ENCODE measurements at regions not wholly inside any gene's neighbourhood (a gene's known extent, or its start where the extent isn't known, plus 50 kb on each side); places are given as distances from the start of the nearest gene placed in this dataset.

- no peak for DNase-seq
- Histone ChIP-seq H3K27me3 (ENCODE audit: insufficient read depth, low read length) (no peaks in the 10 kb centered on the region), H3K9me3 (ENCODE audit: control insufficient read depth in 1 of 2, low read length in 2 of 2) (no peaks in the 10 kb centered on the region), H3K27ac (ENCODE audit: low read depth, low read length) (no peak overlapping the region), H3K4me3 (ENCODE audit: low read length in 2 of 2) (no peak overlapping the region), H3K36me3 (ENCODE audit: insufficient read depth, low read length) (no peaks in the 10 kb centered on the region), H3K4me1 (ENCODE audit: insufficient read depth, low read length) (no peaks in the 10 kb centered on the region)
- CTCF ChIA-PET (ENCODE audit: partially characterized antibody) = no interaction called here
- Mint-ChIP-seq H3K27me3 (peaks cover 0 to 1% of the 10 kb centered on the region in 2 donors), H3K27ac (no peak overlapping the region), H3K4me1 (no peaks in the 10 kb centered on the region), H3K9me3 (no peaks in the 10 kb centered on the region), H3K36me3 (no peaks in the 10 kb centered on the region), H3K4me3 (no peak overlapping the region)
- intact Hi-C loops (cut with micrococcal nuclease) = no loop called here
- POLR2A ChIA-PET (ENCODE audit: partially characterized antibody) = no interaction called here
Measured at GRCh38 chrX:151859481-151859880, 53.2 kb upstream of the MAGEA4 start.

DNA sequence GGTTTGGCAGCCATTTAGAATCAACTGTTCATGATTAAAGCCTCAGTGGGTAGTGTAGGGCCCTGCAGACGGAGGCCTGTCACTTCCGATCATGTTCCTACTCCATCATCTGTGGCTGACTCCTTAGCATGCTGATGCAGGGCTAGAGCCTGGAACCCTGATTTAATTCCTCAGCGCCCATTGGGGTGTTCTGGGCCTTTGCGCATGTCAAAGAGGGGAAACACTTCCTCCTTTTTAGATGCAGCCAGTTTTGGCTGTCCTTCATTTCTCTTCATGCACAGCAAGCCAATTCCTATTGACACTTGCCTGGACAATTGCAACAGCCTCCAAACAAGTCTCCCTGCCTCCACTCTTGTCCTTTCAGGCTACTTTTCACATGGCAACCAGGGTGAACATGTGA, 51.9 kb upstream of the MAGEA4 start:
- H3K27ac Mint-ChIP-seq = no peak overlapping the region
- no peaks in the 10 kb centered on the region for H3K36me3 Mint-ChIP-seq
- intact Hi-C loops (cut with micrococcal nuclease) = no loop called here
- Histone ChIP-seq H3K36me3 (ENCODE audit: insufficient read depth, low read length) (no peaks in the 10 kb centered on the region), H3K9me3 (ENCODE audit: control insufficient read depth in 1 of 2, low read length in 2 of 2) (no peaks in the 10 kb centered on the region), H3K27ac (ENCODE audit: low read depth, low read length) (no peak overlapping the region), H3K4me1 (ENCODE audit: insufficient read depth, low read length) (no peaks in the 10 kb centered on the region), H3K27me3 (ENCODE audit: insufficient read depth, low read length) (no peaks in the 10 kb centered on the region), H3K4me3 (ENCODE audit: low read length in 2 of 2) (no peak overlapping the region)
- POLR2A ChIA-PET (ENCODE audit: partially characterized antibody) = no interaction called here
- CTCF ChIA-PET (ENCODE audit: partially characterized antibody) = no interaction called here
- DNase-seq = no peak
- H3K27me3 Mint-ChIP-seq = peaks cover 0 to under 1% of the 10 kb centered on the region in 2 donors
- H3K4me1 Mint-ChIP-seq = no peaks in the 10 kb centered on the region
- no peaks in the 10 kb centered on the region for H3K9me3 Mint-ChIP-seq
- no peak overlapping the region for H3K4me3 Mint-ChIP-seq

Measured in CD4-positive, alpha-beta memory T cell (primary cell).